ENCODE measurements at regions not wholly inside any gene's neighbourhood (a gene's known extent, or its start where the extent isn't known, plus 50 kb on each side); places are given as distances from the start of the nearest gene placed in this dataset.
"Not testable (repeated sequence)": the region's sequence is repeated elsewhere in the genome, so short reads cannot be mapped to it uniquely, and the experiment has no call there.

DNA sequence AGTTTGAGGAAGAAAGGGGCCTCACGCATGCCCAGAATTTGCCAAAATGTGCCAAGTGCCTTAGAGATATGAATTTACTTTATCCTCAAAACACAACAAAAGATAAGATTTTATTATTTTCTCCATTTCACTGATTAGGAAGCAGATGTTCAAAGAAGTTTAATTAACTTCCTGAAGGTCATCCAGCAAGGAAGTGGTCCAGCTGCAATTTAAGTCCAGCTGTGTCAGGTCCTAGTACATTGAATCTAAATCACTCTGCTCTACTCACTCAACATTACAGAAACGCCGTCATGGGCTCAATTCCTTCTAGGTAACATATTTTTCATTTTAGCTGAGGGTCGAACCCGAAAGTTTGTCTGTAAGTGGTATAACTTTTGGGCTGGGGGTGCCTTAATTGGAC, 115.4 kb downstream of the CCDC34 start:
- no peak overlapping the region for H3K4me3 ChIP-seq (ENCODE audit: low read length)
- no peak for DNase-seq (ENCODE audit: low read depth, low spot score)

GRCh38 chr11:27246925-27247324, 116.1 kb downstream of the CCDC34 start:
- no peak for DNase-seq (ENCODE audit: low read depth, low spot score)
- no peak overlapping the region for H3K4me3 ChIP-seq (ENCODE audit: low read length)

- no peak overlapping the region for H3K4me3 ChIP-seq (ENCODE audit: low read length)
- no peak for DNase-seq (ENCODE audit: low read depth, low spot score)
Measured at GRCh38 chr11:27244900-27245299, 118.1 kb downstream of the CCDC34 start.

DNA sequence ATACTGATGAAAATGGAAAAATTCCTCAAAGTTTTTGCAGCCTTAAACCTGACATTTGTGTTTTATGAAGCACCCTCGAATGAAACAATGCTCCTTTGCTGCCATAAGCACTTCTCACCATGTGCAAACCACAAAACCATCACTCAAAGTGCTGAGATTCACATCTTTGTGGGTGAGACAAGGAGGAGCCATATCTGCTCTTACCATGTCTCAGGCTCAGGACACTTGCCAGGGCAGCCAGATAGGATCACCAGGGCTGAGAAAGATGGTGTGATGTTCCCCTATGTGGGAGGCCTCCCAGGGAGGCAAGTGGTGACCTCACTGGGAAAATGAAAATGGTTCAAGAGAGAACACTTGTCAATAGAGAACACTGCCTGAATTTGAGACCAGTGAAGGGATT, 120.4 kb downstream of the CCDC34 start:
- DNase-seq (ENCODE audit: low read depth, low spot score): peak; percentile 15
- H3K4me3 ChIP-seq (ENCODE audit: low read length): no peak overlapping the region

- no peak overlapping the region for H3K4me3 ChIP-seq (ENCODE audit: low read length)
- DNase-seq (ENCODE audit: low read depth, low spot score): no peak
Measured at GRCh38 chr11:27241311-27242122, 121.5 kb downstream of the CCDC34 start.

DNA sequence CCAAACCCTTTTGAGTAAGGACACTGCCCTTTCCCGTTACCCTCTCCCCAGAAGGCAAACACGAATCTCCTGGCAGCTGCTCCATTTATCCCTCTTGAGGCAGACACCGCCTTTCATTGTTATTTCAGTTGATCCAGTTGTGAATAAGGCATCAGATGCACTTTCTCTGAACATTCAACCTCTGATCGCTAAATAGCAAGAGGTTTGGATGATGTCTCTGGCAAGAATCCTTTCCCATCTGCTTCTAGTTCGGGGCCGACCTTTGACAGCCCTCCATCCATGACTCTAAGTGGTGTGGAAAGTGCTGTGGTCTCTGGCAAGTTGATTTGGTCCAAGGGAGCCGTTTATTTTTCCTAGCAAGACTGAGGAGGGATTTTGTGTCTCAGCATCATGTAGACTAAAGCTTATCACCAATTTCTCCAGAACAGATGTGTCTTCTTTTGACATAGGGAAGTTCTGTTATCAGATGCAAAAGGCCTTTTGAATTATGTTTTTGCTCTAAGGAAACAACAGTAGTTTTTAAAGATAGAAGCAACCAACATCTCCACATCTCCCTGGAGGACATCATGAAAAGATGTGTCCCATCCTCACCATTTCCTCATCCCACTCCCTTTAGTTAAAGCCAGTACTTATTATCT, 123.6 kb downstream of the CCDC34 start:
- H3K4me3 ChIP-seq (ENCODE audit: low read length): no peak overlapping the region
- no peak for DNase-seq (ENCODE audit: low read depth, low spot score)

DNA sequence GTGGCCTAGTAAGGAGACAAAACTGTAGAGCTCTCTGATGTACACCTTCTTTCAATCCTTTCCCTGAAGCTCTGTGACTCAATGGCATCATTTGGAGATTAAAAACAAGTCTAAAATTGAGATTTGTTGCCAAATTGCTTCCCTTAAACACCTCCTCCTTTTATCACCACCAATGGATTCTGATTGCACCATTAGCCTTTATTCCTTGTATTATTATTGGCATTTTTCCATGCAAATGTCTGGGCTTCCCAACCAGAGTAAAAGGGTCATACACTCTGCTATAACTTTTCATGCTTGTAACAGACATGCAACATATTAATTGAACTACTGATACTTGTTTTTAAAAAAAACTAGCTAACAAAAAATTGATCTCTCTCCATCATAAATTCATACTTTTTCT, 124.2 kb downstream of the CCDC34 start:
- no peak overlapping the region for H3K4me3 ChIP-seq (ENCODE audit: low read length)
- no peak for DNase-seq (ENCODE audit: low read depth, low spot score)

DNA sequence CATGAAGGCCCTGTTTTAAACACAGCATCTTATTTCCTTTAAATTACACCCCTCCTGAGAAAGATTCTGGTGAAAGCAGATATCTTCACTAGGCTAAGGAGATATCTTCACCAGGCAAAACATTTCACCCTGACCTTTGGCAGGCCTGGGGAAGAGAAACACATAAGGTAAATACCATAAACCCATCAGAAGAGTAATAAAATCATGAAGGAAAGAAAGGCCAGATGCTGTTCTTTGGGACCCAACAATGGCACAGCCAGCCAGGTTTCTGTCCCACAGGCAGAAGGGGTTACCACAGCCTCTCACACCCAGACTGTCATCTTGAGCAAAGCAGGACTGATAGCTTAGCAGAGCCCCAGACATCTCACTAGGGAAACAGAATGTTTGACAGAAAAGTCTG, 125.4 kb downstream of the CCDC34 start:
- no peak for DNase-seq (ENCODE audit: low read depth, low spot score)

DNA sequence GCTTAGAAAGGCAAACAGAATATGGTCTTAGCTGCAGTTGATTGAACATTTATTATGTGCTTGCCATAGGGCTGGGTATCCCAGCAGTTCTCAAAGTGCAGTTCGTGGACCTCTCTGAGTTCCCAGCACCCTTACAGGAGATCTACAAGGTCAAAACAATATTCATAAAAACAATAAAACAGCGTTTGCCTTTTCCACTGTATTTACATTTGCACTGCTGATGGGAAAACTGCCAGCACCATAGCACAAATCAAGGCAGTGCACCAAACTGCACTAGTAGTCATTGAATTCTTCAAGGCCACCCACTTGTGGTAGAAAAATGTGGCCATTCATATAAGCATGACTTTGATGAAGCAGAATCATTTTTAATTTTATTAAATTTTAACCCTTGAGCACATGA, 128.1 kb downstream of the CCDC34 start:
- no peak for DNase-seq (ENCODE audit: low read depth, low spot score)
- H3K4me3 ChIP-seq (ENCODE audit: low read length): no peak overlapping the region

More for the DNA sequence above, 125.4 kb downstream of the CCDC34 start:
- no peak overlapping the region for H3K4me3 ChIP-seq (ENCODE audit: low read length)

GRCh38 chr11:27234043-27234668, 128.9 kb downstream of the CCDC34 start:
- no peak overlapping the region for H3K4me3 ChIP-seq (ENCODE audit: low read length)
- no peak for DNase-seq (ENCODE audit: low read depth, low spot score)

DNA sequence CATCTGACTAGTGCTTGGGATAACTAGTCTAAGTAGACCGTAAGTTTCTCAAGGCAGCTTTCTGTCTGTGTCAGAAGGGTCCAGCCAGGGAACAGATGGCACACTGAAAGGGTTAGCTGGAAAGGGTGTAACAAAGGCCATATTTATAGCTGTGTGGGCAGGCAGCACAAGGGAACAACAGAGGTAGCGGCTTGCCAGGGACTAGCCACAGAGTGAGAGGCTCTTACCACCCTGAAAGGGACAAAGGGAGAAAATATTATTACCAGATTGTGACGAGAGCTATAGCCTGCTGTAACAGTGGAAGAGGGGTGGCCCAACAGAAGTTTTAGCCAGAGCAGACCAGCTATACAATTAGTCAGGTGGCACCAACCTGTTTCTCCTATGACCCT, 129.4 kb downstream of the CCDC34 start:
- no peak for DNase-seq (ENCODE audit: low read depth, low spot score)
- no peak overlapping the region for H3K4me3 ChIP-seq (ENCODE audit: low read length)

DNA sequence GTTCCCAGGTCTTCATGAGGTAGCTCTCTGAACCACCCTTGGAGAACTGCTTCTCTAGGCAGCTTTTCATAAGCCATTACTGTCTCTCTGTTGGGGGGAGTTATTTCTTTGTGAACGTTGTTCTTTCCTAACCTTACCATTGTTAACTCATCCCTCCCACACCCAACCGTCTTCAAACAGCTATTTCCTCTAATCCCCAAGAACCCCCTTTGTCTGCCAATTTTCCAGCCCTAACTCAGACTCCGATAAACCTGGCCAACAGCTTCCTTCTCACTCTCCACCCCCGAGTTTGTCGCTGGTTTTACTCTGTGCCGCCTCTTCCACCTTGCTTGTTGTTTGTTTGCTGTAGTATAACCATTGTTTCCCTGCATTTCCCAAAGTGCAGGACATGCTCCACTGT, 131.5 kb downstream of the CCDC34 start:
- H3K4me3 ChIP-seq (ENCODE audit: low read length): no peak overlapping the region
- DNase-seq (ENCODE audit: low read depth, low spot score): no peak

DNA sequence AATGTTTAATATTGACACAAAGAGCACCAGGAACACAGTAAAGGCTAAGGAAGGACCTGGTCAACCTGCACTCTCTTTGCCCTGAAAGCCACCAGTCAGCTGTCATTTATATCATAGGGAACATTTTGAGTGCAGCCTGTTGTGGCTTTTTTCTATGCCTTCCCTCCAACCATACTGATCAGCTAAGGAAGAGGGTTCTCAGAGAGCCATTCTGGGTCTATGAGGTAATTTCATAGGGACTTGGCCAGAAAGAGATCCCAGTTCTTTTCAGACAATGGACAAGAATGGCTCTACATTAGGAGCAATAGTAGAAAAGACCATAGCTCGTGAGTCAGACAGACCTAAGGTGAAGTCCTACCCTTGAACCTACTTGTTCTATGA, 132.8 kb downstream of the CCDC34 start:
- no peak for DNase-seq (ENCODE audit: low read depth, low spot score)

DNA sequence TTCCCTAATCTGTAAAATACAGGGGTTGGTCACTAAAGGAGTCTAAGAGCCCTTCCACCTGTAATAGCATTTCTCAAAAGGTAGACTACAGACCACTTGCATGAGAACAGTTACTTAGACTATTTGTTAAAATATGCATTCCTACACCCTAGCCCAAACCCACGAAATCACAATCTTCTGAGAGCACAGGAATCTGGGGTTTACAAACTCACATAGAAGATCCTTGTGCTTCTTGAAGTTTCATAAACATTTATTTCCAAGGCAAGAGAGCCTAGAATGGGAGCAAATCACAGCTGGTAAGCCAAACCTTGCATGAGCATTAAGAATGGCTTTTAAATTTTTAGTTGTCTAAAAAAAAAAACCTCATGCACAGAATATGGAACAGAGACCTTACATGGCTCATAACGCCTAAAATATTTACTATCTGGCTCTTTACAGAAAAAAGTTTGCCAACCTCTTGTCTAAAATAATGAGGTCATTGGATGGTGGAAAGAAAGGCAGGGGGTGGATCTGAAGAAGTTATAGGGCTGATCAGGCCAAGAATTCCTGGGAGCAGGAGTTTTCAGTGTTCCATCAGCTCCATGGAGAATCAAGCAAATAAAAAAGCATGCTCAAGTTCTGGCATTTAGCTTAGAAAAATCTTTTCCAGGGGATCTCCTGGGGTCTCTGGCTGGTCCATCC, 133.4 kb downstream of the CCDC34 start:
- no peak overlapping the region for H3K4me3 ChIP-seq (ENCODE audit: low read length)
- DNase-seq (ENCODE audit: low read depth, low spot score): no peak

More for the DNA sequence above, 132.8 kb downstream of the CCDC34 start:
- H3K4me3 ChIP-seq (ENCODE audit: low read length): no peak overlapping the region

DNA sequence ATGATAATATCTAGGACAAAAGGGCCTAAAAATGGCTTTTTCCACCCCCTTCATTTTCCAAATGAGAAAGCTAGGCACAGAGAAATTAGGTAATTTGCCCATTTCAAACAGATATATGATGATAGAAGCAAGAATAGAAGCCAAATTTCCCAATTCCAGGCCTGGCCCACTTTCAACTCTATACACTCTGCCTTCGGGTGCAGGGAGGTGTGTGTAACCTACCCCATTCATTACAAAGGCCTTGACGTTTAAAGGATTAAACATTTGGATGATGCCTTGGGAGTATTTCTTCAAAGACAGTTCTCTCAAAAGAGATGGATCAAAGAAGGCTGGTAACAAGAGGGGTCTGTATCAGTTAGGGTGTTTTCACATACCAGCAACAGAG, 134.1 kb downstream of the CCDC34 start:
- no peak for DNase-seq (ENCODE audit: low read depth, low spot score)
- no peak overlapping the region for H3K4me3 ChIP-seq (ENCODE audit: low read length)

DNA sequence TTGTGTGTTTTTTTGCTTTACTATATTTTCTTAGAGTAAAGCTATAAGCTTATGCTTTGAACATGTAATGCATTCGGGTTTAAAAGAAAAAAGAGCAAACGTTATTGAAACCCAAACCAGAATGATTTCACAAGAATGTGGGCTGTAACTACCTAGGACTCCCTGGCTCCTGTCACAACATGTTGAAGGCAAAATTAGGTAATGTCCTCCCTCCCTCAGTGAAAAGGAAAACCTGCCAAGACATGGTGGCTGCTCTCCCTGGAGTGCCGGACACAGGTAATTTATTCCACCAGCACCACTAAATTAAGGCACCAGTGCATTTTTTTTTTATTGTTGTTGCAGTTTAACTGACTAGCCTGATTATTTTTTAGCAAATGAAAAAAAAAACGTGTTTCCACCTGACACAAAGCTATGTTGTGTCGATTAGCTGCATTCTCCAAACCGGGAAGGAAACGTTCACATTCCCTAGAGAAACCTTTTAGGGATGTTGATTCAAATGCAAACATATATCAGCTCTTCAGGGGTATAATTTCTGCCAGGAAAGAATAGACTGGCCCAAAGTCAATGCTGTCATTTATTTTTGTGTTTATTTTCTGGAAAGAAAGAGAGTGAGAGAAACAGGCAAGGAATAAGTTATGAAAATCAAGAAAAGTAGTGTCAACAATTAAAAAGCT, 134.6 kb downstream of the CCDC34 start:
- no peak overlapping the region for H3K4me3 ChIP-seq (ENCODE audit: low read length)
- no peak for DNase-seq (ENCODE audit: low read depth, low spot score)

- H3K4me3 ChIP-seq (ENCODE audit: low read length): no peak overlapping the region
Measured at GRCh38 chr11:27227736-27228135, 135.3 kb downstream of the CCDC34 start.

DNA sequence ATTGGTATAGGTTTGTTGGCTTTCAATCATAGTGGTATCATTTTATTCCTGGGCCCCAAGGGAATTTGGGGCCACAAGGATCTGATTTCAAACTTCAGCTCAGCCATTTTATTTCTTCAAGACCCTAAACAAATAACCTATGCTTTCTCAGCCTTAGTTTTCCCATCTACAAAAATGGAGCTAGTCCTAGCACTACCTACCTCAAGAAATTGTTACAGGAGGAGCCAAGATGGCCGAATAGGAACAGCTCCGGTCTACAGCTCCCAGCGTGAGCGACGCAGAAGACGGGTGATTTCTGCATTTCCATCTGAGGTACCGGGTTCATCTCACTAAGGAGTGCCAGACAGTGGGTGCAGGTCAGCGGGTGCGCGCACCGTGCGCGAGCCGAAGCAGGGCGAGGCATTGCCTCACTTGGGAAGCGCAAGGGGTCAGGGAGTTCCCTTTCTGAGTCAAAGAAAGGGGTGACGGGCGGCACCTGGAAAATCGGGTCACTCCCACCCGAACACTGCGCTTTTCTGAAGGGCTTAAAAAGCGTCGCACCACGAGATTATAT, 143.5 kb downstream of the CCDC34 start:
- H3K4me3 ChIP-seq (ENCODE audit: low read length); DNase-seq (ENCODE audit: low read depth, low spot score): not testable (repeated sequence)

More at GRCh38 chr11:27227736-27228135, 135.3 kb downstream of the CCDC34 start:
- no peak for DNase-seq (ENCODE audit: low read depth, low spot score)

DNA sequence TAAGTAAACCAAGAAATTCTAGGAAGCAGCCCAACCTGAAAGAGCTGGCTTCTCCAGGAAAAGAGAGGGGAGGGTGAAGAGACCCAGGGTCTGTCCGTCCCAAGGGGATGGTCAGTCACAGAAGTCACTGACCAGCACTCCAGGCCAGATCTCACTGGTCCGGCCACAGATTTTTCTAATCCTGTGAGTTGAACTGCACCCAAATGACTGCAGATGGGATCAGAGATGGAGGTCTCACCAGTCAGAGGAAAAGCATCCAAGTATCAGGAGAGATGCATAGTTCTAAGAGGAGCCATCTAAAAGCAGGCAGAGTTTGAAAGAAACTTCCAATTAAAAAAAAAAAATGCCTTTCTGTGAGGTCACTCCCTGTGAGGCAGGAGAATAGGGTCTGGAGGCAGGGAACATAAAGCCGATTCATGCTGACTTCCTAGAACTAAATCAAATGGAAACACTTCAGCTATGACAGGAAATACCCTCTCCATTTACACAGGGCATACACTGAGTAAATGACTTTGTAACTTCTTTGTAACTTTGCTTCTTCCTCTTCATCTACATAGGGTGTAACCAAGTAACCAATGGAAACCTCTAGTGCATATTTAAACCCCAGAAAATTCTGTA, 144.5 kb downstream of the CCDC34 start:
- DNase-seq (ENCODE audit: low read depth, low spot score): no peak
- H3K4me3 ChIP-seq (ENCODE audit: low read length): no peak overlapping the region
